BJ (cell line): ENCODE measurements at regions not wholly inside any gene's neighbourhood (a gene's known extent, or its start where the extent isn't known, plus 50 kb on each side); places are given as distances from the start of the nearest gene placed in this dataset.

Experiments used
- CTCF ChIA-PET: fragments of 350-600 bp; formaldehyde crosslinking; extraction: SDS; loops from one replicate; lab custom pipeline; 2021; ENCODE audit warnings: antibody characterized with exemption, inconsistent platforms; lab: Yijun Ruan, JAX
- POLR2A ChIA-PET: fragments of 300-600 bp; sonication (Branson Sonifier 250); formaldehyde crosslinking; extraction: SDS; loops from one replicate; lab custom pipeline; 2021; ENCODE audit warnings: antibody characterized with exemption; lab: Charles Lee
- DNase-seq: peaks from one replicate; pipeline ENCODE4 v3.0.0-alpha.2; 2011; ENCODE audit warnings: low read depth
- H3K27me3 ChIP-seq: 2 replicates; pipeline ENCODE4 v1.6.0; 2011; ENCODE audit warnings: low read length; ENCODE audit not compliant: control insufficient read depth, insufficient read depth
- H3K36me3 ChIP-seq: 2 replicates; pipeline ENCODE4 v1.5.1; 2011; ENCODE audit warnings: low read length; ENCODE audit not compliant: control insufficient read depth, insufficient read depth
- H3K4me3 ChIP-seq: 2 replicates; pipeline ENCODE4 v1.5.1; 2011; ENCODE audit warnings: low read depth, mild to moderate bottlenecking, control low read depth, low read length
- TF ChIP-seq, protein P1 (sequence below): IDR thresholded peaks from 2 replicates; pipeline ENCODE4 v1.5.1; 2011; ENCODE audit warnings: low read depth, mild to moderate bottlenecking, control low read depth, inconsistent platforms, low read length, moderate library complexity; ENCODE audit not compliant: insufficient read depth

DNA sequence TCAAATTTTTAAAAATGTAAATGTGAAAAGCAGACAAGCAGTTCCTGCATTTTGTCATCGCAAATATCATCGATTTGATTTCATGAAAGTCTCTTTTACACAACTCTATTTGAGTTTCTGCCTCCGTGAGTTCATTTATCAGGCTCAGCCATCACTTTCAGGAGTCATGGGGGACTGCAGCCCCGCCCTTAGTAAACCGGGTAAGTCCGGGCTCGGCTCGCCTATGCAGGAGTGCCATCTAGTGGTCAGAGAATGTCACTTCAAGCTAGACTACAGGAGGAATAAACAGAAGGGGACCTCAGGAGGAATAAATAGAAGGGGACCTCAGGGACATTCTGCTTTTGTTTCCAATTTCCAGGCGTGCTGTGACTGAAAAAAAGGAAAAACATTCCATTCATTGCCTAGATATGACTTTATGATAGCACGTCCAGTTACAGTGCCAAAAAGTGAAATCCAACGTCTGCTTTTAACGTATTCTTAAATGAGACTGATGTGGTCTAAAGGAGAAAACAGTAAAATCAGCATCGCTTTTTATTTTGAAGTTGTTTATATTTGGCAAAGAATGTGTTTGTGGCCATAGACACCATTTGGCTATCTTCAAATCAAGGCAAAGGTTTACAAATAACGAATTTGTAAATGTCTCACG, 333.9 kb downstream of the HACE1 start:
- POLR2A ChIA-PET, result interaction anchor here (0.6 kb wide), 1 partner anchor 1446 kb away, joined by 3 read pairs; no protein-coding TSS in a partner anchor
- TF ChIP-seq, protein P1, sequence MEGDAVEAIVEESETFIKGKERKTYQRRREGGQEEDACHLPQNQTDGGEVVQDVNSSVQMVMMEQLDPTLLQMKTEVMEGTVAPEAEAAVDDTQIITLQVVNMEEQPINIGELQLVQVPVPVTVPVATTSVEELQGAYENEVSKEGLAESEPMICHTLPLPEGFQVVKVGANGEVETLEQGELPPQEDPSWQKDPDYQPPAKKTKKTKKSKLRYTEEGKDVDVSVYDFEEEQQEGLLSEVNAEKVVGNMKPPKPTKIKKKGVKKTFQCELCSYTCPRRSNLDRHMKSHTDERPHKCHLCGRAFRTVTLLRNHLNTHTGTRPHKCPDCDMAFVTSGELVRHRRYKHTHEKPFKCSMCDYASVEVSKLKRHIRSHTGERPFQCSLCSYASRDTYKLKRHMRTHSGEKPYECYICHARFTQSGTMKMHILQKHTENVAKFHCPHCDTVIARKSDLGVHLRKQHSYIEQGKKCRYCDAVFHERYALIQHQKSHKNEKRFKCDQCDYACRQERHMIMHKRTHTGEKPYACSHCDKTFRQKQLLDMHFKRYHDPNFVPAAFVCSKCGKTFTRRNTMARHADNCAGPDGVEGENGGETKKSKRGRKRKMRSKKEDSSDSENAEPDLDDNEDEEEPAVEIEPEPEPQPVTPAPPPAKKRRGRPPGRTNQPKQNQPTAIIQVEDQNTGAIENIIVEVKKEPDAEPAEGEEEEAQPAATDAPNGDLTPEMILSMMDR, result peak; percentile 93
- 0 out of 2 replicates have a peak, but pooled peaks cover 1% of the 10 kb centered on the region for H3K27me3 ChIP-seq
- no peak overlapping the region for H3K4me3 ChIP-seq
- no peak for DNase-seq
- H3K36me3 ChIP-seq, result no peaks in the 10 kb centered on the region
- CTCF ChIA-PET, result interaction anchor here (0.6 to 2.5 kb wide), 10 partner anchors 9 to 241 kb away, joined by 3 to 22 read pairs (median 4); no protein-coding TSS in a partner anchor

DNA sequence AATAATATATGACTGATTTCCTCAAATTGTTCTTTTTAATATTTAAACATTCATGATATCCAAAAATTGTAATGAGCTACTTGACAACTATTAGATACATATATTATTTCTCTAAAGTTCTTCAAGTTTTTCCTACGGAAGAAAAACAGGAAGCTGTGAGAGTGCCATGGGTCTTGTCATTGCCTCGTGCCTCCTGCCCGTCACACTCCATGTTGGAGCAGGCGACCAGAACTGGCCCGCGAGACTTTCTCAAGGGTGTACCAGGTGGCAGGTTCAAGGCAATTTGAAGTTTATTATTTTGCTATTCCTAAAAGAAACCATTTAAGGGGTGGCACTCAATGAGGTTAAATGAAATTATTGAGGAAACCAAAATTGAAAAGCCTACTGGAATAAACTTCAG, 337.2 kb downstream of the HACE1 start:
- 0 out of 2 replicates have a peak, but pooled peaks cover 1% of the 10 kb centered on the region for H3K27me3 ChIP-seq
- CTCF ChIA-PET, result interaction anchor here (1.2 kb wide), 1 partner anchor 16 kb away, joined by 3 read pairs; no protein-coding TSS in a partner anchor
- DNase-seq, result no peak
- no peak overlapping the region for H3K4me3 ChIP-seq
- no peaks in the 10 kb centered on the region for H3K36me3 ChIP-seq
- POLR2A ChIA-PET, result no interaction called here
- TF ChIP-seq, protein P1, result no peak

DNA sequence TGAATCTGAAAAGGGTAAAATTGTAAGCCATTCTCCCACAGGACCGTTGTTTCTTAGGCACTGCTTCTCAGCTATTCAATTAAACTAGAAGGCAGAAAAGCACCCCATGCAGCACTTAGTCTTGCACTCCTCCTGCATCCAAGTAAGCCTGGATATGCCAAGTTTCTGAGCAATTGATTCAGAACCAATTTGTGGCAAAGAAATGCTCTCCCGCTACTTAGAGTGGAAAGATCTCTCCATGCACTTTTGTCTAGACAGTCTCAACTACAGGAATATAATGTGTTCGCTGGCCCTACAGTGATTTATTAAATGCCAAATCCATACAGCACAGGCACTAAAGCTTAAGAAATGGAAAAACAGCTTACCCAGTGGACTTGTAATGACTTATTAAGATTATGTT, 338.5 kb downstream of the HACE1 start:
- Histone ChIP-seq H3K36me3 (no peaks in the 10 kb centered on the region), H3K4me3 (no peak overlapping the region), H3K27me3 (0 out of 2 replicates have a peak, but pooled peaks cover 1% of the 10 kb centered on the region)
- TF ChIP-seq, protein P1, result no peak
- DNase-seq, result no peak
- ChIA-PET CTCF (no interaction called here), POLR2A (no interaction called here)

DNA sequence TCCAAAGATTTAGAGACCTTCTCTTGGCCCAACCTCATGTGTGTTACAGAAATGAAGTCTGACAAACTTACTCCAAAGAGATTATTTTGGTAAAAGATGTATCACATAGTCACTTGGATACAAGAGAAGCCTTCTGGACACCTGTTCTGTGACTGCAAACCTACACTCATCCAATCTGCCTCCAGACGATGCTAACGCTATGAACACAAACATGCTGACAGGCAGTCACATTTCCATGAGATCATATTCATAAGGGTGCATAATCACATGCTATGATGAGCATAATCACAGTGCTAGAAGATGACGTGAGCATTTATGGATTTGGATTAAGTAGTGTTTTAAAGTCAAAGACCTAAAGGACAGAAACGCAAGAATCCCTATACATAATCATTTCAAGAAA, 340.2 kb downstream of the HACE1 start:
- DNase-seq, result no peak
- TF ChIP-seq, protein P1, result no peak
- no peak overlapping the region for H3K4me3 ChIP-seq
- H3K36me3 ChIP-seq, result no peaks in the 10 kb centered on the region
- 0 out of 2 replicates have a peak, but pooled peaks cover 1% of the 10 kb centered on the region for H3K27me3 ChIP-seq
- POLR2A ChIA-PET, result no interaction called here
- CTCF ChIA-PET, result no interaction called here

DNA sequence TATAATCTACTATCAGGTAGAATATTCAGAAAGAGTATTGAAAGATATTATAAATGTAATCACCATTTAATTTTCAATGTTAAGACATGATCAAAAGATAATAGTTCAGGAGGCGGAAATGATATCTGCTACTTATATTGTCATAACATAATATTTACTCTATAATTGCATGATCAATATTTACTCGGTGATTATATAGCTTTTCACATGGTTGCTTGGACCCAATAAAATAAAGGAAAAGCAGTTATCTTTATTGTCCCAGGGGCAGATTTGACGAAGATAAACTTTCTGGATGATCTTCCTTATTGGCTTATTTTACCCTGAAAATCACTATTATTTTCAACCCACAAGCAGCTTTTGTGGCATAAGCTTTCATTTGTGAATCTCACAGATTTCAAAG, 350.4 kb downstream of the HACE1 start:
- no peaks in the 10 kb centered on the region for H3K27me3 ChIP-seq
- POLR2A ChIA-PET, result no interaction called here
- TF ChIP-seq, protein P1, result no peak
- no peak for DNase-seq
- H3K4me3 ChIP-seq, result no peak overlapping the region
- H3K36me3 ChIP-seq, result no peaks in the 10 kb centered on the region
- CTCF ChIA-PET, result no interaction called here
